LNCaP clone FGC (cell line): ENCODE measurements at regions not wholly inside any gene's neighbourhood (a gene's known extent, or its start where the extent isn't known, plus 50 kb on each side); places are given as distances from the start of the nearest gene placed in this dataset.

Experiments
- DNase-seq: peaks from one replicate; pipeline ENCODE4 v3.0.0-alpha.2; 2011; ENCODE audit warnings: low read depth
- H3K4me3 ChIP-seq: 2 replicates; pipeline ENCODE4 v1.5.1; 2011; ENCODE audit warnings: mild to moderate bottlenecking, low read depth, low read length, control low read depth
- CTCF ChIP-seq: IDR thresholded peaks from 2 replicates; pipeline ENCODE4 v1.5.1; 2012; ENCODE audit warnings: mild to moderate bottlenecking; ENCODE audit not compliant: control insufficient read depth, insufficient read depth; ENCODE audit errors: extremely low read depth

GRCh38 chr6:167442245-167442644 is 117.4 kb downstream of the TTLL2 start:
- no peak for TF ChIP-seq CTCF
- no peak for DNase-seq
- H3K4me3 ChIP-seq, result no peak overlapping the region

DNA sequence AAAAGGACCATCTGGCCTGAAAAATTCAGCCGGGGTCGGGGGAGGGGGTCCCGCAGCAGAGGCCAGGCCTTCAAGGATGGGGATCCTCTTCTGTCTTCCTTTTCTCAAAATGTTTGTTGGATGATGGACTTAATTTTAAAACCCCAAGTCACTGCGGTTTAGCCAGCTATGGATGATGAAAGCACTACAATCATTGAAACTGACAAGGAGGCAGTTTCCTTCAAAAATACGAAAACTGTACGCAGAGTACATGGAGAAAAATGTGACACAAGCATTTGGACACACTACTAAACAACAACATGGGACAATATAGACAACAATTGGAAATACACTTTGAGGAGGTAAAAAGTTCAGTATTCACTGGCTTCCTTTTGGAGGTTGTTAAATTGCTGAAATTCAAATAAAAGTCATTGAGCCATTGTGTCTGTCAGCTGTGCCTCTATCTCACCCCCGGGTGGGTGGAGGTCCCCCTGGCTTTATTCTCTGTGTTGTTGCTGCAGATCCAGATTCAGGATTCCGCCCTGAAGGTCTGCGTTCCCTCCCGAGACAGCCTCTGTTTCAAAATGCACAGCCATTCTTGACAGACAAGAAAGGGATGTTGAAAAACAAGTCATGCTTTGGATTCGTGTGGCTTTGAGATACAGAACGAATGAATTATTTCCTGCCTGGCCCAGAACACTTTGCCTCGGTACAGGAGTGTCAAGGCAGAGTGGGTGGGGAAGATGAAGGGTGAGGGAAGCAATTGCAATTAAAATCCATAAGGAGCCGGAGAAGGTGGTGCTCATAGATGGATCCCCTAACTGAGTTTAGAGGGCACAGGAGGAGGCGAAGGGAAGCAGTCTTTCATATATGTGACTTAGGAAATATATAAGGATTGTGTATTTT is 118.2 kb downstream of the TTLL2 start:
- no peak for DNase-seq
- no peak overlapping the region for H3K4me3 ChIP-seq
- TF ChIP-seq CTCF, result no peak

DNA sequence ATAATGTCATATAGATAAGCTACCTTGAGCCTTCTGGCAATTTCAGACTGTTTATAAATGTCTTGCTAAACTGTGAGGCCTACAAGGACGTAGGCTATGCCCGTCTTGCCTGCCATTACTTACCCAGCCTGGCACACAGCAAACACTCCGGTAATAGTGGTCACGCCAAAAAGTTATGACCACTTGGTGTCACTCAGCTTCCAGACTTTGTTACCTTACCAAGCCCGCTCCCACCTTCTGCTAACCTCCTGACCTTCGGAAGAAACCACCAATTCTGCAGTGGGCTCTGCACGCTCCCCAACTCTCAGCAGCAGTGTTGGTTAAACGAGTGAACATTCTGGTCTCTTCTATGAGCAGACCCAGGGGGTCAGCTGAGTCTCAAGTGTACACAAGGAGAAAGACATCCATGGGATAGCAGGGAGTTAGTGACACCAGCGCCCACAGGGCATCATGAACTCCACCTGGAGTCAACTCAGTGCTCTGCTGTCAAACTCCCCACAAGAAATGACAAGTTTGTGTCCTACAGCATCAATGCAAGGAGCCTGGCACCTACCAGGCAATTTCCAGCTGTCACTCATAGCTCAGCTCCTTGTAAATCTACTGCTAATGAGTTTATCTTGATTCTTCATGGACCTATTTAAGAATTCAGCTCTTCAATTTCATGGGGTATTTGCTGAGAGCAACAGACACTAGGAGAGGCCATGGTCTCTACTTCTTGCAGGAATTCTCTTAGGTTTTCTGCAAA is 119.9 kb downstream of the TTLL2 start:
- TF ChIP-seq CTCF, result no peak
- H3K4me3 ChIP-seq, result no peak overlapping the region
- DNase-seq, result no peak

DNA sequence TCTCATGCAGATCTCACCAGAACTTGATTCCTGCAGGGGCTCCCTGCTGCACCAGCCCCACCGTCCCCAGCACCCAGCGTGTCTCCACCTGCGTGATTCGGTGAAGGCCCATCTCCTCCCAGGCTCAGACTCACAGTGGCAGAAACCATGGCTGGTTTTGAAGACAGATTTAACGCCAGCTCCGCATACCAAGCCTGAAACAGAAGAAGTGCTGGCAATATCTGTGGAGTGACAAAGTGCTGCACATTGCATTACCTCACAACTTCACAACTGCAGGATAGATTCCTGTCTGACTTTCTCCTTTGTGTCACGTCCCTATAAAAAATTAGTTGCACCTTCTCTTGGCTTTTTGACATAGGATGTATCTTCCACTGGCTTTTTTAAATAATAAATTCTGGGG is 120.7 kb downstream of the TTLL2 start:
- no peak overlapping the region for H3K4me3 ChIP-seq
- no peak for TF ChIP-seq CTCF
- DNase-seq, result no peak

DNA sequence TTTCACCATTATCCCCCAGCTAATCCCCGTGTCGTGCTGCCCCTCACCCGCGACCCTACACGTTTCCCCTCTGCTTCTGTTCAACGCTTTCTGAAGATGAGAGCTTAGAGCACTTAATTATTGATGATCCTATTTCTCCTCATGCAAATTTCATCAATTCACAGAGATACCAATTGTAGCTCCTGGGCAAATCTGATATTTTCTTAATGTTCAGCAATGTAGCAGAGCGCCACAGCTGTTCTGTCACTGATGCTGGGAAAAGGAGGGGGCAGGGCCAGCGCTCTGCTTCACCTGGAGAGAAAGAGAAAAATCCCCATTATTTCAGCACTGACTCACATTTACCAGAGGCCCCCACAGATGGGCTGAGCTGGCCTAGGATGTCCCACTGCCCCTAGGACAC is 121.2 kb downstream of the TTLL2 start:
- no peak for DNase-seq
- H3K4me3 ChIP-seq, result no peak overlapping the region
- no peak for TF ChIP-seq CTCF

DNA sequence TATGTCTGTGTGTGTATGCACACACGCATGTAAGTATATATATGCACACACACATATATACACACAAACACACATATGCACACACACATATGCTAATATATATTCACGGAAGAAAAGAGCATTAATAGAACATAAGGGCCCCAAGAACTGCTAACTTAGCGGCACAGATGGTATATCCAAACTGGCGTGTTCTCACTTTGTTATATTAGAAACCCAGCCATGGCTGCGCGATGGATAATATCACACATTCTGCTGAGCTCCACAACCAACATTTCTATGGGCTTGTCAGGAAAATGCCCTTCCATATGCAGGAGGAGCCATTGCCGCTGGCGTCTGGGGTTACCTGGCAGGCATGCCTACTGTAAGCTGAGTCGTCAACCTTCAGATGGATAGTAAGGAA is 122.1 kb downstream of the TTLL2 start:
- DNase-seq, result no peak
- TF ChIP-seq CTCF, result no peak

More for the DNA sequence above, 122.1 kb downstream of the TTLL2 start:
- no peak overlapping the region for H3K4me3 ChIP-seq
